ENCODE measurements at regions not wholly inside any gene's neighbourhood (a gene's known extent, or its start where the extent isn't known, plus 50 kb on each side); places are given as distances from the start of the nearest gene placed in this dataset.
"Not testable (repeated sequence)": the region's sequence is repeated elsewhere in the genome, so short reads cannot be mapped to it uniquely, and the experiment has no call there.

DNA sequence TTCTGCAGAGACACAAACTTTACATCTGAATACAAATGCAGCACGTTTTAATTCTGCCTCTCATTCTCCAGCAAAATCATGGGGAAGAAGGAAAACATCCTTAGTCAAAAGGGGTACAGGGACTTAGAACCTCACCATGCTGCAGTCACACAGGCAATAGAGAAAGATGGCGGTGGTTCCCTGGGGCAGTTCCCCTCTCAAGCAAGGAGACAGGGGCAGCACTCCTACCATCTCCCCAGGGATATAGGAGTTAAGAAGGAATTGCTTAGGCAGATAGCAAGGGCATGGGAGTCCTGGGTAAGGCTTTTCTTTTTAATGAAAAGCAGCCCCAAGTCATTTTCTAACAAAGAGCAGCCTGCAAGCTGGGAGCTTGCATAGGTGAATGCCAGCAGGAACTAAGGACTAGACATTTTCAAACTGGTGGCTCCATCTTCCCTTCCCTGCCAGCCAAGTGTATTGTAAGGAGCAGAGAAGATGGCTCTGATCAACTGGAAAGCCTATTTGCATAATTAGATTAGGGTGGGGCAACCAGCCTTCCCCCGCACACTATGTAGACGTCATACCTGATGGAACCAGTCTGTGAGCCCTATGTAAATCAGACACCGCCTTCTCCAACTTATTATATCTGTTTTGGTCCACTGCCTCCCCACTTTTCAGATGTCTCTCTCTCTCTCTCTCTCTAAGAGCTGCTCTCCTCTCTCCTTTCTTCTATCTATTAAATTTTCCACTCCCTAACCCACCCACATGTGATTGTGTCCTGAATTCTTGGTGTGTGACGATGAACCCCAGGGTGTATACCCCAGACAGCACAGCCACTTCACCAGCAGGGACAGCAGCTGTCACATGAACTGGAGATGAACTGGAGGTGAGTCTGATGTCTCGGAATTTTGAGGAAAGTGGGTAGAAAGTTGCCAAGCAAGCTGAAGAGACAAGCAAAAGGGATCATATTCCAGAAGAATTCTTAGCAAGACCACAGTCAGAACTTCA is 514.5 kb downstream of the IRS2 start:
- ATAC-seq: no peak
- no peak overlapping the region for H3K27ac Mint-ChIP-seq
- no peaks in the 10 kb centered on the region for H3K4me1 Mint-ChIP-seq
- no peaks in the 10 kb centered on the region for H3K36me3 Mint-ChIP-seq
- peaks cover under 1% of the 10 kb centered on the region for H3K27me3 Mint-ChIP-seq
- H3K4me3 Mint-ChIP-seq: no peak overlapping the region
- H3K9me3 Mint-ChIP-seq: no peaks in the 10 kb centered on the region

DNA sequence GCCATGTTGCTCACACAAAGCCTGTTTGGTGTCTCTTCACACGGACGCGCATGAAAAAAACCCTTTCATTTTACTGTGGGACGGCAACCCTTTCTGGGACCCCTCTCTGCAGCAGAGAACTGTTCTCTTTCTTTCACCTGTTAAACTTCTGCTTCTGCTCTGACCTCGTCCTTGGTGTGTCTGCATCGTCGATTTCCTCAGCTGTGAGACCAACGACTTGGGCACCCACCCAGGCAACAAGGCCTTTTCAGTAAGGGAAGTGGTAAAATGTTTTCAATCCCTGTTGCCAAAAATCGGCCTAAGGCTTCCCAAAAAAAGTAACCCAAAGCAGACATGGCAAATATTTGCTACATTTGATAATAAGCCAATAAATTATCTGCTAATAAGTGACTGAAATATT is 515.3 kb downstream of the IRS2 start:
- H3K27me3 Mint-ChIP-seq: peaks cover 8% of the 10 kb centered on the region
- no peaks in the 10 kb centered on the region for H3K36me3 Mint-ChIP-seq
- H3K4me1 Mint-ChIP-seq: no peaks in the 10 kb centered on the region
- no peak for ATAC-seq
- no peak overlapping the region for H3K4me3 Mint-ChIP-seq
- H3K27ac Mint-ChIP-seq: no peak overlapping the region
- no peaks in the 10 kb centered on the region for H3K9me3 Mint-ChIP-seq

DNA sequence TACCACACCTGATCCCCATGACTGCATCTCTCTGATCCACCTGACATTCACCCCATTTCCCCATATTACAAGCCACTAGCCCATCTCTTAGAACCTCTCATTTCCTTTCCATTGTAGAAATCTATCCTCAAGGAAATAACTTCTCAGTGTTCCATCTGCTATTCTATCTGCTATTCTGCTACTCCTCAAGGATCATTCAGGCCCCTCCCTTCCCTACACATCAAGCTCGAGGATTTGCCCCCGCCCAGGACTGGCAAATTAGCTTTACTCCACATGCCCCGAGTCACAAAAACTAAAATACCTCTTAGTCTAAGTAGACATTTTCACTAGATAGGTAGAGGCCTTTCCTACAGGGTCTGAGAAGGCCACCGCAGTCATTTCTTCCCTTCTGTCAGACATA is 517.0 kb downstream of the IRS2 start:
- not testable (repeated sequence) for H3K36me3 Mint-ChIP-seq, ATAC-seq, H3K9me3 Mint-ChIP-seq, H3K4me3 Mint-ChIP-seq, H3K4me1 Mint-ChIP-seq, H3K27me3 Mint-ChIP-seq, H3K27ac Mint-ChIP-seq

- not testable (repeated sequence) for ATAC-seq, H3K9me3 Mint-ChIP-seq, H3K4me1 Mint-ChIP-seq, H3K27me3 Mint-ChIP-seq, H3K36me3 Mint-ChIP-seq, H3K27ac Mint-ChIP-seq, H3K4me3 Mint-ChIP-seq
These were observed 517.9 kb downstream of the IRS2 start for GRCh38 chr13:109268492-109268891.

- not testable (repeated sequence) for H3K27me3 Mint-ChIP-seq, H3K36me3 Mint-ChIP-seq, ATAC-seq, H3K4me3 Mint-ChIP-seq, H3K4me1 Mint-ChIP-seq, H3K27ac Mint-ChIP-seq, H3K9me3 Mint-ChIP-seq
These were observed 519.0 kb downstream of the IRS2 start for GRCh38 chr13:109267400-109267799.

DNA sequence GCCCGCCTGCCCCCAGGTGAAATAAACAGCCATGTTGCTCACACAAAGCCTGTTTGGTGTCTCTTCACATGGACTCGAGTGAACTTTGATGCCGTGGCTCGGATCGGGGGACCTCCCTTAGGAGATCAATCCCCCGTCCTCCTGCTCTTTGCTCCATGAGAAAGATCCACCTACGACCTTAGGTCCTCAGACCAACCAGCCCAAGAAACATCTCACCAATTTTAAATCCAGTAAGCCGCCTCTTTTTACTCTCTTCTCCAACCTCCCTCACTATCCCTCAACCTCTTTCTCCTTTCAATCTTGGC is 521.0 kb downstream of the IRS2 start:
- H3K27me3 Mint-ChIP-seq, H3K4me3 Mint-ChIP-seq, ATAC-seq, H3K36me3 Mint-ChIP-seq, H3K4me1 Mint-ChIP-seq, H3K9me3 Mint-ChIP-seq, H3K27ac Mint-ChIP-seq: not testable (repeated sequence)

DNA sequence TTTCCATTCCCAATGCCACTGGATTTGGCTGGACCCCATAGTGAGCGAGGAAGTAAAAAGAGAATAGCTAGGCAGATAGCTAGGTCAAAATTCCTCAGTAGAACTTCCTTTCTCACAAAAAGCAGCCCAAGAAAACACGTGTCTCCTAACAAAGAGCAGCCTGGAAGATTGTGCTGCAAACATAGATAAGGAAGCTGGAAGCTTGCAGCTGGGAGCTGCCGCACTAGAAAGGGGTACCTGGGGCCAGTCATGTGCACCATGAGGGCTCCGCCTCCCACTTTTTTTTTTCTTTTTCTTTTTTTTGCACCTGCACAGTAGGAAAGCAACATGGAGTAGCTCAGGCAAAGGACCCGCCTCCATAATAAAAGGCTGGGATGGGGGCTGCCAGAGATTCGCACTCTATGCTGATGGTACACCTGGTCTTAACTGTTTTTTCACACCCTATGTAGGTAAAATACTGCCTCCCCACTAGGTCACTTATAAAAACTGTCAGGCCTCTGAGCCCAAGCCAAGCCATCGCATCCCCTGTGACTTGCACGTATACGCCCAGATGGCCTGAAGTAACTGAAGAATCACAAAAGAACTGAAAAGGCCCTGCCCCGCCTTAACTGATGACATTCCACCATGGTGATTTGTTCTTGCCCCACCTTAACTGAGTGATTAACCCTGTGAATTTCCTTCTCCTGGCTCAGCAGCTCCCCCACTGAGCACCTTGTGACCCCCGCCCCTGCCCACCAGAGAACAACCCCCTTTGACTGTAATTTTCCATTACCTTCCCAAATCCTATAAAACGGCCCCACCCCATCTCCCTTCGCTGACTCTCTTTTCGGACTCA is 521.6 kb downstream of the IRS2 start:
- not testable (repeated sequence) for H3K4me3 Mint-ChIP-seq, ATAC-seq, H3K4me1 Mint-ChIP-seq, H3K27ac Mint-ChIP-seq, H3K36me3 Mint-ChIP-seq, H3K9me3 Mint-ChIP-seq, H3K27me3 Mint-ChIP-seq

- H3K4me3 Mint-ChIP-seq, ATAC-seq, H3K4me1 Mint-ChIP-seq, H3K27ac Mint-ChIP-seq, H3K9me3 Mint-ChIP-seq, H3K27me3 Mint-ChIP-seq, H3K36me3 Mint-ChIP-seq: not testable (repeated sequence)
These were observed 528.6 kb downstream of the IRS2 start for GRCh38 chr13:109257761-109258157.

Data from stimulated activated memory B cell treated with anti-CD40 and anti-IgM and Interleukin-4, amounts not matched to agents 10 μg/mL and 1 μg/mL and 100 μg/mL, for 72 hours (primary cell).